Loucy (cell line): ENCODE measurements at regions not wholly inside any gene's neighbourhood (a gene's known extent, or its start where the extent isn't known, plus 50 kb on each side); places are given as distances from the start of the nearest gene placed in this dataset.

Source experiments
- H2AFZ ChIP-seq: fragments of 200-600 bp; sonication (generic); 2 replicates; pipeline ENCODE4 v1.6.0; 2016; ENCODE audit warnings: antibody characterized with exemption, mild to moderate bottlenecking, low read length, moderate library complexity
- H3F3A ChIP-seq: fragments of 200-600 bp; 2 replicates; pipeline ENCODE4 v1.6.0; 2016; ENCODE audit warnings: antibody characterized with exemption, low read depth, mild to moderate bottlenecking
- H3K27me3 ChIP-seq: fragments of 200-600 bp; sonication (generic); 2 replicates; pipeline ENCODE4 v1.6.1; 2014; ENCODE audit warnings: low read length, mild to moderate bottlenecking; ENCODE audit not compliant: insufficient read depth, poor library complexity, severe bottlenecking
- H3K36me3 ChIP-seq: fragments of 200-600 bp; sonication (generic); 2 replicates; pipeline ENCODE4 v1.6.1; 2016; ENCODE audit warnings: low read length; ENCODE audit not compliant: insufficient read depth
- H3K4me1 ChIP-seq: fragments of 200-600 bp; sonication (generic); 2 replicates; pipeline ENCODE4 v1.5.1; 2014; ENCODE audit warnings: low read length, mild to moderate bottlenecking; ENCODE audit not compliant: insufficient read depth, poor library complexity, severe bottlenecking
- H3K4me2 ChIP-seq: fragments of 200-600 bp; sonication (generic); 2 replicates; pipeline ENCODE4 v1.6.0; 2014; ENCODE audit warnings: antibody characterized with exemption, low read length, low read depth, mild to moderate bottlenecking; ENCODE audit not compliant: poor library complexity, severe bottlenecking
- H3K4me3 ChIP-seq: fragments of 200-600 bp; sonication (generic); 2 replicates; pipeline ENCODE4 v1.5.1; 2014; ENCODE audit warnings: low read length, mild to moderate bottlenecking, mixed read lengths; ENCODE audit not compliant: poor library complexity, severe bottlenecking
- H3K79me2 ChIP-seq: fragments of 200-600 bp; sonication (generic); 2 replicates; pipeline ENCODE4 v1.6.1; 2014; ENCODE audit warnings: low read length; ENCODE audit not compliant: insufficient read depth
- H3K9ac ChIP-seq: fragments of 200-600 bp; sonication (generic); 2 replicates; pipeline ENCODE4 v1.6.0; 2014; ENCODE audit warnings: mild to moderate bottlenecking, low read depth, low read length, moderate library complexity; ENCODE audit not compliant: poor library complexity, severe bottlenecking
- H3K9me2 ChIP-seq: fragments of 200-600 bp; sonication (generic); replicated peaks from 2 replicates; pipeline ENCODE4 v1.6.1; 2016; ENCODE audit warnings: low read depth, low read length, mixed read lengths
- H3K9me3 ChIP-seq: fragments of 200-600 bp; sonication (generic); 2 replicates; pipeline ENCODE4 v1.6.1; 2014; ENCODE audit warnings: mild to moderate bottlenecking, antibody characterized with exemption, low read length, low read depth; ENCODE audit not compliant: insufficient read depth
- H4K20me1 ChIP-seq: fragments of 200-600 bp; sonication (generic); 2 replicates; pipeline ENCODE4 v1.6.0; 2014; ENCODE audit warnings: antibody characterized with exemption, low read length, mild to moderate bottlenecking; ENCODE audit not compliant: insufficient read depth, poor library complexity, severe bottlenecking
- EZH2phosphoT487 ChIP-seq: fragments of 200-600 bp; IDR thresholded peaks from 2 replicates; pipeline ENCODE4 v1.6.1; 2018; ENCODE audit warnings: antibody characterized with exemption, mild to moderate bottlenecking, moderate library complexity, borderline replicate concordance
- TF ChIP-seq, protein P1 (sequence below): fragments of 200-600 bp; sonication (generic); conservative IDR thresholded peaks from 2 replicates; pipeline ENCODE4 v1.5.1; 2014; ENCODE audit warnings: mild to moderate bottlenecking, antibody characterized with exemption, low read length

- Histone ChIP-seq H3K79me2 (no peaks in the 10 kb centered on the region), H4K20me1 (no peaks in the 10 kb centered on the region), H3K4me2 (no peak overlapping the region), H3F3A (no peaks in the 10 kb centered on the region), H3K9me3 (0 out of 2 replicates have a peak, but pooled peaks cover 5% of the 10 kb centered on the region), H3K9me2 (no peaks in the 10 kb centered on the region), H3K36me3 (no peaks in the 10 kb centered on the region), H3K9ac (no peak overlapping the region), H2AFZ (no peak overlapping the region), H3K4me3 (no peak overlapping the region), H3K4me1 (peaks cover 7% of the 10 kb centered on the region), H3K27me3 (no peaks in the 10 kb centered on the region)
- no peak for TF ChIP-seq EZH2phosphoT487
- TF ChIP-seq, protein P1, sequence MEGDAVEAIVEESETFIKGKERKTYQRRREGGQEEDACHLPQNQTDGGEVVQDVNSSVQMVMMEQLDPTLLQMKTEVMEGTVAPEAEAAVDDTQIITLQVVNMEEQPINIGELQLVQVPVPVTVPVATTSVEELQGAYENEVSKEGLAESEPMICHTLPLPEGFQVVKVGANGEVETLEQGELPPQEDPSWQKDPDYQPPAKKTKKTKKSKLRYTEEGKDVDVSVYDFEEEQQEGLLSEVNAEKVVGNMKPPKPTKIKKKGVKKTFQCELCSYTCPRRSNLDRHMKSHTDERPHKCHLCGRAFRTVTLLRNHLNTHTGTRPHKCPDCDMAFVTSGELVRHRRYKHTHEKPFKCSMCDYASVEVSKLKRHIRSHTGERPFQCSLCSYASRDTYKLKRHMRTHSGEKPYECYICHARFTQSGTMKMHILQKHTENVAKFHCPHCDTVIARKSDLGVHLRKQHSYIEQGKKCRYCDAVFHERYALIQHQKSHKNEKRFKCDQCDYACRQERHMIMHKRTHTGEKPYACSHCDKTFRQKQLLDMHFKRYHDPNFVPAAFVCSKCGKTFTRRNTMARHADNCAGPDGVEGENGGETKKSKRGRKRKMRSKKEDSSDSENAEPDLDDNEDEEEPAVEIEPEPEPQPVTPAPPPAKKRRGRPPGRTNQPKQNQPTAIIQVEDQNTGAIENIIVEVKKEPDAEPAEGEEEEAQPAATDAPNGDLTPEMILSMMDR, result no peak
Observed at GRCh38 chr1:235004840-235005391, 123.7 kb downstream of the TOMM20 start.

GRCh38 chr1:235004276-235004675 lies 124.4 kb downstream of the TOMM20 start:
- Histone ChIP-seq H3K9ac (no peak overlapping the region), H3K4me3 (no peak overlapping the region), H3K9me3 (0 out of 2 replicates have a peak, but pooled peaks cover 5% of the 10 kb centered on the region), H3K27me3 (no peaks in the 10 kb centered on the region), H3K36me3 (no peaks in the 10 kb centered on the region), H3K9me2 (no peaks in the 10 kb centered on the region), H3F3A (no peaks in the 10 kb centered on the region), H4K20me1 (no peaks in the 10 kb centered on the region), H3K4me1 (peaks cover 6% of the 10 kb centered on the region), H3K4me2 (no peak overlapping the region), H3K79me2 (no peaks in the 10 kb centered on the region), H2AFZ (no peak overlapping the region)
- TF ChIP-seq, protein P1, result no peak
- no peak for TF ChIP-seq EZH2phosphoT487

DNA sequence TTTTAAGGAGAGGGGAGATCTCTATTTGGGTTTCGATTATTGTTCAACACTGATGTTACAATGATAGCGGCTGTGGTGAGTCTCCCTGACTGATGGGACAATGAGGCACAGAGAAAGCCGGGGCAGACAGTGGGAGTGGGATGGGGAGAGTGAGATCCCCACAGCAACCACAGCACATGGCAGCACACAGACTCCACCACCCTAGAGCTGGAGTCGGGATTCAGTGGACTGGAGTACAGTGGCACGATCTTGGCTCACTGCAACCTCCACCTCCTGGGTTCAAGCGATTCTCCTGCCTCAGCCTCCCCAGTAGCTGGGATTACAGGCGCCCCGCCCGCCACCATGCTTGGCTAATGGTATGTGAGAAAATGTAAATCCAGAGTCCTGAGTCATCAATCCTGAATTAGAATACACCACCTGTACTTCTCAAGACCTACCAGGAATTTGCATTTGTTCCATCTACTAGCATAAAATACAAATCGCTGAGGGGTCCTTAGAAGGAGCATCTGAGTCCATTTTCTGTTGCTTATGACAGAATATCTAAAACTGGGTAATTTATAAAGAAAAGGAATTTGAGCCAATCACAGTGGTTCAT lies 125.8 kb downstream of the TOMM20 start:
- TF ChIP-seq, protein P1, result no peak
- TF ChIP-seq EZH2phosphoT487, result no peak
- Histone ChIP-seq H3F3A (no peaks in the 10 kb centered on the region), H3K4me2 (no peak overlapping the region), H3K9me3 (0 out of 2 replicates have a peak, but pooled peaks cover 1% of the 10 kb centered on the region), H3K27me3 (no peaks in the 10 kb centered on the region), H3K4me1 (peaks cover 6% of the 10 kb centered on the region), H4K20me1 (no peaks in the 10 kb centered on the region), H3K9me2 (no peaks in the 10 kb centered on the region), H3K4me3 (no peak overlapping the region), H2AFZ (no peak overlapping the region), H3K9ac (no peak overlapping the region), H3K36me3 (no peaks in the 10 kb centered on the region), H3K79me2 (no peaks in the 10 kb centered on the region)
